KMS-11 (cell line): ENCODE measurements at regions not wholly inside any gene's neighbourhood (a gene's known extent, or its start where the extent isn't known, plus 50 kb on each side); places are given as distances from the start of the nearest gene placed in this dataset.

ENCODE experiments used
- H2AFZ ChIP-seq: fragments of 200-600 bp; sonication (generic); 2 replicates; pipeline ENCODE4 v1.6.1; 2016; ENCODE audit warnings: antibody characterized with exemption, mixed run types, low read depth
- H3K27ac ChIP-seq: fragments of 200-600 bp; sonication (generic); 2 replicates; pipeline ENCODE4 v1.6.1; 2016; ENCODE audit warnings: mild to moderate bottlenecking, mixed run types
- H3K27me3 ChIP-seq: fragments of 200-600 bp; sonication (generic); 2 replicates; pipeline ENCODE4 v1.6.1; 2017; ENCODE audit warnings: mild to moderate bottlenecking, low read depth, mixed run types, moderate library complexity; ENCODE audit not compliant: insufficient read depth
- H3K36me3 ChIP-seq: fragments of 200-600 bp; sonication (generic); 2 replicates; pipeline ENCODE4 v1.6.1; 2017; ENCODE audit warnings: mild to moderate bottlenecking, mixed run types; ENCODE audit not compliant: insufficient read depth
- H3K4me1 ChIP-seq: fragments of 200-600 bp; sonication (generic); 2 replicates; pipeline ENCODE4 v1.6.1; 2016; ENCODE audit warnings: mild to moderate bottlenecking, low read depth, mixed run types; ENCODE audit not compliant: poor library complexity, severe bottlenecking
- H3K4me2 ChIP-seq: fragments of 200-600 bp; sonication (generic); 2 replicates; pipeline ENCODE4 v1.7.0; 2016; ENCODE audit warnings: mild to moderate bottlenecking, mixed run types
- H3K4me3 ChIP-seq: fragments of 200-600 bp; sonication (generic); IDR thresholded peaks from 2 replicates; pipeline ENCODE4 v1.6.1; 2017; ENCODE audit warnings: low read depth, low read length, mixed read lengths; ENCODE audit not compliant: insufficient read depth
- H3K79me2 ChIP-seq: fragments of 200-600 bp; sonication (generic); 2 replicates; pipeline ENCODE4 v1.6.1; 2016; ENCODE audit warnings: low read depth, mixed run types; ENCODE audit not compliant: insufficient read depth
- H3K9ac ChIP-seq: fragments of 200-600 bp; sonication (generic); 2 replicates; pipeline ENCODE4 v1.6.1; 2016; ENCODE audit warnings: mild to moderate bottlenecking, mixed run types
- H4K20me1 ChIP-seq: fragments of 200-600 bp; sonication (generic); 2 replicates; pipeline ENCODE4 v1.6.1; 2016; ENCODE audit warnings: mild to moderate bottlenecking, mixed run types; ENCODE audit not compliant: insufficient read depth
- CTCF ChIP-seq: fragments of 200-600 bp; sonication (generic); conservative IDR thresholded peaks from 2 replicates; pipeline ENCODE4 v1.6.1; 2017; ENCODE audit warnings: low read depth, mild to moderate bottlenecking, antibody characterized with exemption, low read length, moderate library complexity, mixed read lengths

GRCh38 chr2:226427538-226428307 lies 371.9 kb downstream of the IRS1 start:
- H3K27ac ChIP-seq = no peak overlapping the region
- H3K79me2 ChIP-seq = no peaks in the 10 kb centered on the region
- no peak overlapping the region for H2AFZ ChIP-seq
- H3K9ac ChIP-seq = no peak overlapping the region
- no peaks in the 10 kb centered on the region for H3K36me3 ChIP-seq
- H4K20me1 ChIP-seq = no peaks in the 10 kb centered on the region
- TF ChIP-seq CTCF = no peak
- H3K4me2 ChIP-seq = no peak overlapping the region
- peaks cover 29% of the 10 kb centered on the region for H3K4me1 ChIP-seq
- H3K4me3 ChIP-seq = no peak overlapping the region
- H3K27me3 ChIP-seq = no peaks in the 10 kb centered on the region

GRCh38 chr2:226426292-226426736 lies 373.3 kb downstream of the IRS1 start:
- H3K4me1 ChIP-seq = peaks cover 33% of the 10 kb centered on the region
- H3K4me2 ChIP-seq = no peak overlapping the region
- no peak overlapping the region for H2AFZ ChIP-seq
- TF ChIP-seq CTCF = no peak
- no peaks in the 10 kb centered on the region for H3K79me2 ChIP-seq
- no peaks in the 10 kb centered on the region for H4K20me1 ChIP-seq
- H3K36me3 ChIP-seq = no peaks in the 10 kb centered on the region
- no peak overlapping the region for H3K27ac ChIP-seq
- H3K27me3 ChIP-seq = no peaks in the 10 kb centered on the region
- H3K4me3 ChIP-seq = no peak overlapping the region
- H3K9ac ChIP-seq = no peak overlapping the region

- Histone ChIP-seq H3K27ac (no peak overlapping the region), H3K9ac (no peak overlapping the region), H2AFZ (no peak overlapping the region), H3K79me2 (no peaks in the 10 kb centered on the region), H3K4me3 (no peak overlapping the region), H3K27me3 (no peaks in the 10 kb centered on the region), H3K4me2 (peak overlapping the region; percentile 79), H3K36me3 (no peaks in the 10 kb centered on the region), H4K20me1 (no peaks in the 10 kb centered on the region), H3K4me1 (peaks cover 33% of the 10 kb centered on the region)
- no peak for TF ChIP-seq CTCF
Observed at GRCh38 chr2:226424971-226425370, 374.6 kb downstream of the IRS1 start.

GRCh38 chr2:226423498-226423960 lies 376.1 kb downstream of the IRS1 start:
- H3K79me2 ChIP-seq = no peaks in the 10 kb centered on the region
- H3K4me3 ChIP-seq = peak overlapping the region; percentile 49
- no peak for TF ChIP-seq CTCF
- H3K27ac ChIP-seq = peak overlapping the region; percentile 51; the same call in 1 of the 2 replicates
- H3K9ac ChIP-seq = peak overlapping the region; percentile 27; the same call in 1 of the 2 replicates
- H3K27me3 ChIP-seq = no peaks in the 10 kb centered on the region
- H3K36me3 ChIP-seq = no peaks in the 10 kb centered on the region
- no peaks in the 10 kb centered on the region for H4K20me1 ChIP-seq
- peaks cover 33% of the 10 kb centered on the region for H3K4me1 ChIP-seq
- peak overlapping the region; percentile 79 for H3K4me2 ChIP-seq
- peak overlapping the region; percentile 57 for H2AFZ ChIP-seq
